ENCODE measurements at regions not wholly inside any gene's neighbourhood (a gene's known extent, or its start where the extent isn't known, plus 50 kb on each side); places are given as distances from the start of the nearest gene placed in this dataset.

GRCh38 chr4:59063015-59063720 lies 1953.0 kb upstream of the IGFBP7 start:
- TF ChIP-seq CCAR2 (optimal IDR thresholded peaks at IDR 0.05; ENCODE audit: low read depth, low read length) (no peak), FOXA3 (CRISPR knock-in tag; IDR thresholded peaks at IDR 0.05) (no peak), USF2 (IDR thresholded peaks at IDR 0.05; ENCODE audit: low read depth, low read length) (no peak), USF2 (CRISPR knock-in tag; IDR thresholded peaks at IDR 0.05; ENCODE audit: borderline replicate concordance) (no peak), EZH2 (conservative IDR thresholded peaks at IDR 0.05; ENCODE audit: low read depth, low read length) (no peak)
- TF ChIP-seq, protein P1, sequence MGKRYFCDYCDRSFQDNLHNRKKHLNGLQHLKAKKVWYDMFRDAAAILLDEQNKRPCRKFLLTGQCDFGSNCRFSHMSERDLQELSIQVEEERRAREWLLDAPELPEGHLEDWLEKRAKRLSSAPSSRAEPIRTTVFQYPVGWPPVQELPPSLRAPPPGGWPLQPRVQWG (CRISPR knock-in tag; IDR thresholded peaks at IDR 0.05; ENCODE audit: borderline replicate concordance, low read depth): no peak
